ENCODE measurements at regions not wholly inside any gene's neighbourhood (a gene's known extent, or its start where the extent isn't known, plus 50 kb on each side); places are given as distances from the start of the nearest gene placed in this dataset.

GRCh38 chr2:136215908-136216472, 98.0 kb upstream of the CXCR4 start:
- TF ChIP-seq CTCF (IDR thresholded peaks at IDR 0.05), result no peak
- H3K4me3 Mint-ChIP-seq (ENCODE audit: unreplicated experiment), result no peak overlapping the region
- no peak for DNase-seq (ENCODE audit: extremely low spot score, unreplicated experiment)
- no peaks in the 10 kb centered on the region for H3K27me3 Mint-ChIP-seq (ENCODE audit: unreplicated experiment)
- H3K36me3 Mint-ChIP-seq (ENCODE audit: unreplicated experiment), result no peaks in the 10 kb centered on the region
- H3K9me3 Mint-ChIP-seq (ENCODE audit: unreplicated experiment), result no peaks in the 10 kb centered on the region
- H3K27ac Mint-ChIP-seq (ENCODE audit: unreplicated experiment), result no peak overlapping the region
- no peaks in the 10 kb centered on the region for H3K4me1 Mint-ChIP-seq (ENCODE audit: unreplicated experiment)

GRCh38 chr2:136215449-136215848, 97.5 kb upstream of the CXCR4 start:
- Mint-ChIP-seq H3K4me3 (ENCODE audit: unreplicated experiment) (no peak overlapping the region), H3K27me3 (ENCODE audit: unreplicated experiment) (no peaks in the 10 kb centered on the region), H3K4me1 (ENCODE audit: unreplicated experiment) (no peaks in the 10 kb centered on the region), H3K27ac (ENCODE audit: unreplicated experiment) (no peak overlapping the region), H3K36me3 (ENCODE audit: unreplicated experiment) (no peaks in the 10 kb centered on the region), H3K9me3 (ENCODE audit: unreplicated experiment) (no peaks in the 10 kb centered on the region)
- no peak for TF ChIP-seq CTCF (IDR thresholded peaks at IDR 0.05)
- no peak for DNase-seq (ENCODE audit: extremely low spot score, unreplicated experiment)

GRCh38 chr2:136214307-136215200, 96.6 kb upstream of the CXCR4 start:
- no peaks in the 10 kb centered on the region for H3K4me1 Mint-ChIP-seq (ENCODE audit: unreplicated experiment)
- no peak for DNase-seq (ENCODE audit: extremely low spot score, unreplicated experiment)

GRCh38 chr2:136213836-136214235, 95.9 kb upstream of the CXCR4 start:
- no peaks in the 10 kb centered on the region for H3K9me3 Mint-ChIP-seq (ENCODE audit: unreplicated experiment)
- no peaks in the 10 kb centered on the region for H3K4me1 Mint-ChIP-seq (ENCODE audit: unreplicated experiment)
- H3K4me3 Mint-ChIP-seq (ENCODE audit: unreplicated experiment), result no peak overlapping the region
- TF ChIP-seq CTCF (IDR thresholded peaks at IDR 0.05), result no peak
- no peak for DNase-seq (ENCODE audit: extremely low spot score, unreplicated experiment)
- H3K27ac Mint-ChIP-seq (ENCODE audit: unreplicated experiment), result no peak overlapping the region
- no peaks in the 10 kb centered on the region for H3K27me3 Mint-ChIP-seq (ENCODE audit: unreplicated experiment)
- H3K36me3 Mint-ChIP-seq (ENCODE audit: unreplicated experiment), result no peaks in the 10 kb centered on the region

More at GRCh38 chr2:136214307-136215200, 96.6 kb upstream of the CXCR4 start:
- Mint-ChIP-seq H3K27ac (ENCODE audit: unreplicated experiment) (no peak overlapping the region), H3K27me3 (ENCODE audit: unreplicated experiment) (no peaks in the 10 kb centered on the region), H3K36me3 (ENCODE audit: unreplicated experiment) (no peaks in the 10 kb centered on the region), H3K9me3 (ENCODE audit: unreplicated experiment) (no peaks in the 10 kb centered on the region), H3K4me3 (ENCODE audit: unreplicated experiment) (no peak overlapping the region)
- TF ChIP-seq CTCF (IDR thresholded peaks at IDR 0.05), result no peak
